SK-N-SH (cell line): ENCODE measurements at regions not wholly inside any gene's neighbourhood (a gene's known extent, or its start where the extent isn't known, plus 50 kb on each side); places are given as distances from the start of the nearest gene placed in this dataset.

Source experiments
- EP300 ChIP-seq, 2 experiments: IDR thresholded peaks; 2 replicates each; pipeline versions ENCODE4 v1.4.0 to v1.6.1; 2012; ENCODE audit warnings: borderline replicate concordance in 1 of 2, low read depth in 1 of 2, low read length in 1 of 2
- EZH2phosphoT487 ChIP-seq: fragments of 200-600 bp; sonication (generic); IDR thresholded peaks from 2 replicates; pipeline ENCODE4 v1.6.1; 2017; ENCODE audit warnings: low read depth, mixed run types, mild to moderate bottlenecking, antibody characterized with exemption, moderate library complexity, borderline replicate concordance
- FOXM1 ChIP-seq: IDR thresholded peaks from 2 replicates; pipeline ENCODE4 v1.4.0; 2012; ENCODE audit warnings: low read depth, mild to moderate bottlenecking
- GABPA ChIP-seq: IDR thresholded peaks from 2 replicates; pipeline ENCODE4 v1.4.0; 2012; ENCODE audit warnings: low read depth, mild to moderate bottlenecking
- MEF2A ChIP-seq: IDR thresholded peaks from 2 replicates; pipeline ENCODE4 v1.4.0; 2012; ENCODE audit warnings: low read depth, borderline replicate concordance
- POLR2AphosphoS5 ChIP-seq: IDR thresholded peaks from 2 replicates; pipeline ENCODE4 v1.6.1; 2012; ENCODE audit warnings: low read depth, low read length
- TF ChIP-seq, protein P1 (sequence below): fragments of 200-600 bp; sonication (generic); IDR thresholded peaks from 2 replicates; pipeline ENCODE4 v1.6.1; 2017; ENCODE audit warnings: antibody characterized with exemption, mild to moderate bottlenecking, moderate library complexity
- TF ChIP-seq, protein P2 (sequence below): IDR thresholded peaks from 2 replicates; pipeline ENCODE4 v1.6.1; 2012; ENCODE audit warnings: mild to moderate bottlenecking, low read depth, low read length, moderate library complexity

GRCh38 chr20:48307277-48307676 is 520.5 kb downstream of the PREX1 start:
- TF ChIP-seq, protein P1, sequence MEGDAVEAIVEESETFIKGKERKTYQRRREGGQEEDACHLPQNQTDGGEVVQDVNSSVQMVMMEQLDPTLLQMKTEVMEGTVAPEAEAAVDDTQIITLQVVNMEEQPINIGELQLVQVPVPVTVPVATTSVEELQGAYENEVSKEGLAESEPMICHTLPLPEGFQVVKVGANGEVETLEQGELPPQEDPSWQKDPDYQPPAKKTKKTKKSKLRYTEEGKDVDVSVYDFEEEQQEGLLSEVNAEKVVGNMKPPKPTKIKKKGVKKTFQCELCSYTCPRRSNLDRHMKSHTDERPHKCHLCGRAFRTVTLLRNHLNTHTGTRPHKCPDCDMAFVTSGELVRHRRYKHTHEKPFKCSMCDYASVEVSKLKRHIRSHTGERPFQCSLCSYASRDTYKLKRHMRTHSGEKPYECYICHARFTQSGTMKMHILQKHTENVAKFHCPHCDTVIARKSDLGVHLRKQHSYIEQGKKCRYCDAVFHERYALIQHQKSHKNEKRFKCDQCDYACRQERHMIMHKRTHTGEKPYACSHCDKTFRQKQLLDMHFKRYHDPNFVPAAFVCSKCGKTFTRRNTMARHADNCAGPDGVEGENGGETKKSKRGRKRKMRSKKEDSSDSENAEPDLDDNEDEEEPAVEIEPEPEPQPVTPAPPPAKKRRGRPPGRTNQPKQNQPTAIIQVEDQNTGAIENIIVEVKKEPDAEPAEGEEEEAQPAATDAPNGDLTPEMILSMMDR: no peak
- TF ChIP-seq MEF2A (no peak), GABPA (no peak), FOXM1 (no peak), POLR2AphosphoS5 (no peak), EP300 (IDR thresholded peaks at IDR 0.05; ENCODE audit: borderline replicate concordance in 1 of 2, low read depth in 1 of 2, low read length in 1 of 2) (no peak), EZH2phosphoT487 (no peak)
- TF ChIP-seq, protein P2, sequence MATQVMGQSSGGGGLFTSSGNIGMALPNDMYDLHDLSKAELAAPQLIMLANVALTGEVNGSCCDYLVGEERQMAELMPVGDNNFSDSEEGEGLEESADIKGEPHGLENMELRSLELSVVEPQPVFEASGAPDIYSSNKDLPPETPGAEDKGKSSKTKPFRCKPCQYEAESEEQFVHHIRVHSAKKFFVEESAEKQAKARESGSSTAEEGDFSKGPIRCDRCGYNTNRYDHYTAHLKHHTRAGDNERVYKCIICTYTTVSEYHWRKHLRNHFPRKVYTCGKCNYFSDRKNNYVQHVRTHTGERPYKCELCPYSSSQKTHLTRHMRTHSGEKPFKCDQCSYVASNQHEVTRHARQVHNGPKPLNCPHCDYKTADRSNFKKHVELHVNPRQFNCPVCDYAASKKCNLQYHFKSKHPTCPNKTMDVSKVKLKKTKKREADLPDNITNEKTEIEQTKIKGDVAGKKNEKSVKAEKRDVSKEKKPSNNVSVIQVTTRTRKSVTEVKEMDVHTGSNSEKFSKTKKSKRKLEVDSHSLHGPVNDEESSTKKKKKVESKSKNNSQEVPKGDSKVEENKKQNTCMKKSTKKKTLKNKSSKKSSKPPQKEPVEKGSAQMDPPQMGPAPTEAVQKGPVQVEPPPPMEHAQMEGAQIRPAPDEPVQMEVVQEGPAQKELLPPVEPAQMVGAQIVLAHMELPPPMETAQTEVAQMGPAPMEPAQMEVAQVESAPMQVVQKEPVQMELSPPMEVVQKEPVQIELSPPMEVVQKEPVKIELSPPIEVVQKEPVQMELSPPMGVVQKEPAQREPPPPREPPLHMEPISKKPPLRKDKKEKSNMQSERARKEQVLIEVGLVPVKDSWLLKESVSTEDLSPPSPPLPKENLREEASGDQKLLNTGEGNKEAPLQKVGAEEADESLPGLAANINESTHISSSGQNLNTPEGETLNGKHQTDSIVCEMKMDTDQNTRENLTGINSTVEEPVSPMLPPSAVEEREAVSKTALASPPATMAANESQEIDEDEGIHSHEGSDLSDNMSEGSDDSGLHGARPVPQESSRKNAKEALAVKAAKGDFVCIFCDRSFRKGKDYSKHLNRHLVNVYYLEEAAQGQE: no peak
